Neural cell (in vitro differentiated cells): ENCODE measurements at regions not wholly inside any gene's neighbourhood (a gene's known extent, or its start where the extent isn't known, plus 50 kb on each side); places are given as distances from the start of the nearest gene placed in this dataset.

Experiments used
- H2AFZ ChIP-seq: fragments of 200-600, 300-800 bp; sonication (generic), shearing (Covaris generic); 2 replicates; pipeline ENCODE4 v1.6.0; 2014; ENCODE audit warnings: low read depth, mild to moderate bottlenecking, antibody characterized with exemption, low read length, moderate library complexity
- H3F3A ChIP-seq: fragments of 200-600 bp; shearing (Covaris generic); 2 replicates; pipeline ENCODE4 v1.6.1; 2016; ENCODE audit warnings: mild to moderate bottlenecking, moderate library complexity, mixed read lengths, antibody characterized with exemption, low read length; ENCODE audit not compliant: insufficient read depth, poor library complexity, severe bottlenecking
- H3K27ac ChIP-seq: fragments of 200-600, 300-800 bp; sonication (generic), shearing (Covaris generic); 2 replicates; pipeline ENCODE4 v1.5.1; 2014; ENCODE audit warnings: mild to moderate bottlenecking, low read length, moderate library complexity
- H3K27me3 ChIP-seq: fragments of 300-800, 200-600 bp; sonication (generic), shearing (Covaris generic); 2 replicates; pipeline ENCODE4 v1.6.0; 2014; ENCODE audit warnings: mild to moderate bottlenecking, low read depth, low read length, moderate library complexity; ENCODE audit not compliant: insufficient read depth
- H3K36me3 ChIP-seq: fragments of 300-800, 200-600 bp; sonication (generic), shearing (Covaris generic); 2 replicates; pipeline ENCODE4 v1.5.1; 2014; ENCODE audit warnings: mild to moderate bottlenecking, antibody characterized with exemption, low read length, moderate library complexity; ENCODE audit not compliant: insufficient read depth
- H3K4me2 ChIP-seq: fragments of 300-800, 200-600 bp; sonication (generic), shearing (Covaris generic); 2 replicates; pipeline ENCODE4 v1.6.0; 2014; ENCODE audit warnings: mild to moderate bottlenecking, low read length
- H3K4me3 ChIP-seq: fragments of 300-800, 200-600 bp; sonication (generic), shearing (Covaris generic); 2 replicates; pipeline ENCODE4 v1.5.1; 2014; ENCODE audit warnings: mild to moderate bottlenecking, low read length, moderate library complexity
- H3K79me2 ChIP-seq: fragments of 200-600 bp; shearing (Covaris generic); replicated peaks from 2 replicates; pipeline ENCODE4 v1.6.0; 2014; ENCODE audit warnings: mild to moderate bottlenecking, low read length, moderate library complexity; ENCODE audit not compliant: insufficient read depth
- H3K9ac ChIP-seq: fragments of 300-800, 200-600 bp; sonication (generic), shearing (Covaris generic); 2 replicates; pipeline ENCODE4 v1.6.1; 2016; ENCODE audit warnings: mild to moderate bottlenecking, low read length, mixed read lengths
- H3K9me2 ChIP-seq: fragments of 200-600 bp; shearing (Covaris generic); 2 replicates; pipeline ENCODE4 v1.6.1; 2016; ENCODE audit warnings: mild to moderate bottlenecking, low read length, mixed read lengths; ENCODE audit not compliant: insufficient read depth
- H3K9me3 ChIP-seq: fragments of 200-600, 300-800 bp; sonication (generic), shearing (Covaris generic); 2 replicates; pipeline ENCODE4 v1.6.1; 2016; ENCODE audit warnings: mild to moderate bottlenecking, mixed run types, low read length, moderate library complexity, mixed read lengths
- H4K20me1 ChIP-seq: fragments of 200-600 bp; shearing (Covaris generic); 2 replicates; pipeline ENCODE4 v1.6.1; 2016; ENCODE audit warnings: mild to moderate bottlenecking, mixed run types; ENCODE audit not compliant: insufficient read depth
- EP300 ChIP-seq: fragments of 450-650 bp; conservative IDR thresholded peaks from 2 replicates; pipeline ENCODE4 v1.6.1; 2014; ENCODE audit warnings: antibody characterized with exemption, mild to moderate bottlenecking, moderate library complexity; ENCODE audit not compliant: poor library complexity, severe bottlenecking
- EZH2 ChIP-seq: fragments of 200-600, 300-800 bp; shearing (Covaris generic), sonication (generic); IDR thresholded peaks from 2 replicates; pipeline ENCODE4 v1.6.1; 2014; ENCODE audit warnings: antibody characterized with exemption, low read length, borderline replicate concordance, mild to moderate bottlenecking; ENCODE audit not compliant: insufficient read depth, poor library complexity, severe bottlenecking
- MXI1 ChIP-seq: fragments of 450-650 bp; conservative IDR thresholded peaks from 2 replicates; pipeline ENCODE4 v1.6.1; 2014; ENCODE audit warnings: antibody characterized with exemption, mild to moderate bottlenecking; ENCODE audit not compliant: poor library complexity, severe bottlenecking
- POLR2AphosphoS5 ChIP-seq: IDR thresholded peaks from 2 replicates; pipeline ENCODE4 v1.6.1; 2012
- RAD21 ChIP-seq: fragments of 450-650 bp; conservative IDR thresholded peaks from 2 replicates; pipeline ENCODE4 v1.6.1; 2014; ENCODE audit warnings: antibody characterized with exemption, mild to moderate bottlenecking, moderate library complexity
- SMC3 ChIP-seq: fragments of 450-650 bp; conservative IDR thresholded peaks from 2 replicates; pipeline ENCODE4 v1.6.1; 2014; ENCODE audit warnings: antibody characterized with exemption, mild to moderate bottlenecking, moderate library complexity; ENCODE audit not compliant: poor library complexity
- TAF1 ChIP-seq: IDR thresholded peaks from 2 replicates; pipeline ENCODE4 v1.6.1; 2012; ENCODE audit warnings: low read depth
- TF ChIP-seq, protein P1 (sequence below): fragments of 450-650 bp; IDR thresholded peaks from 2 replicates; pipeline ENCODE4 v1.5.1; 2014; ENCODE audit warnings: antibody characterized with exemption, mild to moderate bottlenecking, moderate library complexity; ENCODE audit not compliant: poor library complexity, severe bottlenecking
- TF ChIP-seq, protein P2 (sequence below): IDR thresholded peaks from 2 replicates; pipeline ENCODE4 v1.6.1; 2012; ENCODE audit warnings: borderline replicate concordance

DNA sequence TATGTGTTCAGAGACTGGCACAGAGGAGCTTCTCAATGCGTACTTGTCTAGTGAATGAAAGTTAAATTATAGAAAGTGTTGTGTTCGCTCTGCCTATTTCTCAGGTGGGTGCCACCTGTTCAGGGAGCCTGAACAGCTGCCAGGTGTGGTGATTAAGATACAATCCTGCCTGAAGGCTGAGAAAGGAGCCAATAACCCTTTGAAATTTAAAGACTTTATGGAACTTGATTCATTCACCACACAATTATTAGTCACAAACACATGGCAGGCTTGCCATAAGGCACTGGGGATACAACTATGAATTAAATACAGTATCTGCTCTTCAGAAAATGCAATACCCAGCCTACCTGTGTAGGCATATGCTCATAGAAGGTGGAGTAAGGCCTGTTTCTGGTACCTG, 92.9 kb upstream of the AMOTL1 start:
- no peaks in the 10 kb centered on the region for H3K79me2 ChIP-seq
- H4K20me1 ChIP-seq = no peaks in the 10 kb centered on the region
- no peaks in the 10 kb centered on the region for H3K27me3 ChIP-seq
- TF ChIP-seq SMC3 = no peak
- TF ChIP-seq POLR2AphosphoS5 = no peak
- no peak for TF ChIP-seq TAF1
- no peak for TF ChIP-seq EZH2
- TF ChIP-seq, protein P1, sequence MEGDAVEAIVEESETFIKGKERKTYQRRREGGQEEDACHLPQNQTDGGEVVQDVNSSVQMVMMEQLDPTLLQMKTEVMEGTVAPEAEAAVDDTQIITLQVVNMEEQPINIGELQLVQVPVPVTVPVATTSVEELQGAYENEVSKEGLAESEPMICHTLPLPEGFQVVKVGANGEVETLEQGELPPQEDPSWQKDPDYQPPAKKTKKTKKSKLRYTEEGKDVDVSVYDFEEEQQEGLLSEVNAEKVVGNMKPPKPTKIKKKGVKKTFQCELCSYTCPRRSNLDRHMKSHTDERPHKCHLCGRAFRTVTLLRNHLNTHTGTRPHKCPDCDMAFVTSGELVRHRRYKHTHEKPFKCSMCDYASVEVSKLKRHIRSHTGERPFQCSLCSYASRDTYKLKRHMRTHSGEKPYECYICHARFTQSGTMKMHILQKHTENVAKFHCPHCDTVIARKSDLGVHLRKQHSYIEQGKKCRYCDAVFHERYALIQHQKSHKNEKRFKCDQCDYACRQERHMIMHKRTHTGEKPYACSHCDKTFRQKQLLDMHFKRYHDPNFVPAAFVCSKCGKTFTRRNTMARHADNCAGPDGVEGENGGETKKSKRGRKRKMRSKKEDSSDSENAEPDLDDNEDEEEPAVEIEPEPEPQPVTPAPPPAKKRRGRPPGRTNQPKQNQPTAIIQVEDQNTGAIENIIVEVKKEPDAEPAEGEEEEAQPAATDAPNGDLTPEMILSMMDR = no peak
- no peak for TF ChIP-seq RAD21
- TF ChIP-seq, protein P2, sequence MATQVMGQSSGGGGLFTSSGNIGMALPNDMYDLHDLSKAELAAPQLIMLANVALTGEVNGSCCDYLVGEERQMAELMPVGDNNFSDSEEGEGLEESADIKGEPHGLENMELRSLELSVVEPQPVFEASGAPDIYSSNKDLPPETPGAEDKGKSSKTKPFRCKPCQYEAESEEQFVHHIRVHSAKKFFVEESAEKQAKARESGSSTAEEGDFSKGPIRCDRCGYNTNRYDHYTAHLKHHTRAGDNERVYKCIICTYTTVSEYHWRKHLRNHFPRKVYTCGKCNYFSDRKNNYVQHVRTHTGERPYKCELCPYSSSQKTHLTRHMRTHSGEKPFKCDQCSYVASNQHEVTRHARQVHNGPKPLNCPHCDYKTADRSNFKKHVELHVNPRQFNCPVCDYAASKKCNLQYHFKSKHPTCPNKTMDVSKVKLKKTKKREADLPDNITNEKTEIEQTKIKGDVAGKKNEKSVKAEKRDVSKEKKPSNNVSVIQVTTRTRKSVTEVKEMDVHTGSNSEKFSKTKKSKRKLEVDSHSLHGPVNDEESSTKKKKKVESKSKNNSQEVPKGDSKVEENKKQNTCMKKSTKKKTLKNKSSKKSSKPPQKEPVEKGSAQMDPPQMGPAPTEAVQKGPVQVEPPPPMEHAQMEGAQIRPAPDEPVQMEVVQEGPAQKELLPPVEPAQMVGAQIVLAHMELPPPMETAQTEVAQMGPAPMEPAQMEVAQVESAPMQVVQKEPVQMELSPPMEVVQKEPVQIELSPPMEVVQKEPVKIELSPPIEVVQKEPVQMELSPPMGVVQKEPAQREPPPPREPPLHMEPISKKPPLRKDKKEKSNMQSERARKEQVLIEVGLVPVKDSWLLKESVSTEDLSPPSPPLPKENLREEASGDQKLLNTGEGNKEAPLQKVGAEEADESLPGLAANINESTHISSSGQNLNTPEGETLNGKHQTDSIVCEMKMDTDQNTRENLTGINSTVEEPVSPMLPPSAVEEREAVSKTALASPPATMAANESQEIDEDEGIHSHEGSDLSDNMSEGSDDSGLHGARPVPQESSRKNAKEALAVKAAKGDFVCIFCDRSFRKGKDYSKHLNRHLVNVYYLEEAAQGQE = no peak
- TF ChIP-seq EP300 = no peak
- no peak for TF ChIP-seq MXI1
- no peaks in the 10 kb centered on the region for H3K9me3 ChIP-seq
- H3K27ac ChIP-seq = no peak overlapping the region
- no peak overlapping the region for H3K4me3 ChIP-seq
- H3K4me2 ChIP-seq = no peak overlapping the region
- no peaks in the 10 kb centered on the region for H3F3A ChIP-seq
- no peaks in the 10 kb centered on the region for H3K9me2 ChIP-seq
- no peak overlapping the region for H2AFZ ChIP-seq
- no peaks in the 10 kb centered on the region for H3K36me3 ChIP-seq
- no peak overlapping the region for H3K9ac ChIP-seq

DNA sequence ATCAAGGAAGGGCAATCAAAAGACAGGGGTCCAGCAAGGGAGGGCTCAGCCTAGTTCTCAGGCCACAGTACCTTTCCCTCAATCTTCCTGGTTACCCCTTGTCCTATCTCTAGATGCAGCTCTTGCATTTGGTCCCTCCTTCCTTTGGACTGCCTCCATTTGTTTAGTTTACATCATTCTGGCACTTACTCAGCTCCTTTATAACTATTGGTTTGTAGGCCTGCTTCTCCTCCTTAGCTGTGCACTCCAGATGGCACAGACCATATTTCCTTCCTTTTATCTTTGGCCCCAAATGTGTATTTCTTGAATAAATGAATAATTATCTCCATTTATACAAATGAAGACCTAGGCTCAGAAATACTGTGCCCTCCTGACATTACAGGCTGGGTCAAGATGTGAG, 92.3 kb upstream of the AMOTL1 start:
- no peak overlapping the region for H3K4me3 ChIP-seq
- no peaks in the 10 kb centered on the region for H3K27me3 ChIP-seq
- H4K20me1 ChIP-seq = no peaks in the 10 kb centered on the region
- H3K27ac ChIP-seq = no peak overlapping the region
- no peak overlapping the region for H2AFZ ChIP-seq
- no peaks in the 10 kb centered on the region for H3F3A ChIP-seq
- H3K79me2 ChIP-seq = no peaks in the 10 kb centered on the region
- H3K9me2 ChIP-seq = no peaks in the 10 kb centered on the region
- H3K9me3 ChIP-seq = no peaks in the 10 kb centered on the region
- TF ChIP-seq, protein P2 = no peak
- no peak for TF ChIP-seq MXI1
- TF ChIP-seq TAF1 = no peak
- TF ChIP-seq, protein P1 = no peak
- TF ChIP-seq EZH2 = no peak
- no peak for TF ChIP-seq SMC3
- TF ChIP-seq POLR2AphosphoS5 = no peak
- no peak for TF ChIP-seq EP300
- no peak for TF ChIP-seq RAD21
- no peak overlapping the region for H3K4me2 ChIP-seq
- H3K9ac ChIP-seq = no peak overlapping the region
- no peaks in the 10 kb centered on the region for H3K36me3 ChIP-seq
